SK-N-SH treated with all-trans-retinoic acid at 6 μM for 48 hours (cell line): ENCODE measurements at regions not wholly inside any gene's neighbourhood (a gene's known extent, or its start where the extent isn't known, plus 50 kb on each side); places are given as distances from the start of the nearest gene placed in this dataset.

Source experiments
- ATAC-seq: fragments of 200-7000 bp; cut with Tn5 transposase; 3 replicates; pipeline ENCODE4 v1.9.1; 2020; ENCODE audit warnings: mild to moderate bottlenecking, moderate library complexity
- ARNTL ChIP-seq: fragments of 450-650 bp; formaldehyde crosslinking; IDR thresholded peaks from 2 replicates; pipeline ENCODE4 v1.5.0; 2020; ENCODE audit warnings: low read depth, mild to moderate bottlenecking, moderate library complexity, borderline replicate concordance
- BACH2 ChIP-seq: fragments of 250-450 bp; sonication (Bioruptor Pico); IDR thresholded peaks from 2 replicates; pipeline ENCODE4 v1.9.0; 2021; ENCODE audit warnings: mild to moderate bottlenecking, borderline replicate concordance
- CSDC2 ChIP-seq: fragments of 250-450 bp; sonication (Bioruptor Pico); IDR thresholded peaks from 2 replicates; pipeline ENCODE4 v1.5.0; 2020; ENCODE audit warnings: mild to moderate bottlenecking, moderate library complexity
- ESRRG ChIP-seq: fragments of 250-450 bp; sonication (Bioruptor Pico); IDR thresholded peaks from 2 replicates; pipeline ENCODE4 v1.6.1; 2021; ENCODE audit warnings: mild to moderate bottlenecking
- GLIS3 ChIP-seq: fragments of 250-450 bp; sonication (Bioruptor Pico); IDR thresholded peaks from 2 replicates; pipeline ENCODE4 v1.5.0; 2020; ENCODE audit warnings: mild to moderate bottlenecking, moderate library complexity
- ISL1 ChIP-seq: fragments of 250-450 bp; sonication (Bioruptor Pico); IDR thresholded peaks from 2 replicates; pipeline ENCODE4 v2.1.2; 2022; ENCODE audit warnings: mild to moderate bottlenecking, moderate library complexity
- OSR1 ChIP-seq: fragments of 250-450 bp; sonication (Bioruptor Pico); IDR thresholded peaks from 2 replicates; pipeline ENCODE4 v1.8.0; 2022; ENCODE audit warnings: moderate library complexity, mild to moderate bottlenecking, inconsistent platforms
- RARB ChIP-seq: fragments of 250-450 bp; sonication (Bioruptor Pico); IDR thresholded peaks from 2 replicates; pipeline ENCODE4 v1.8.0; 2021; ENCODE audit warnings: mild to moderate bottlenecking, moderate library complexity
- SNAI2 ChIP-seq: fragments of 250-450 bp; sonication (Bioruptor Pico); IDR thresholded peaks from 2 replicates; pipeline ENCODE4 v1.5.0; 2020; ENCODE audit warnings: mild to moderate bottlenecking, moderate library complexity
- TCF4 ChIP-seq: fragments of 250-450 bp; sonication (Bioruptor Pico); IDR thresholded peaks from 2 replicates; pipeline ENCODE4 v1.8.0; 2021; ENCODE audit warnings: mild to moderate bottlenecking, moderate library complexity, borderline replicate concordance
- TOX ChIP-seq: fragments of 250-450 bp; sonication (Bioruptor Pico); IDR thresholded peaks from 2 replicates; pipeline ENCODE4 v1.8.0; 2021; ENCODE audit warnings: mild to moderate bottlenecking, moderate library complexity, borderline replicate concordance
- ZC3H10 ChIP-seq: fragments of 250-450 bp; sonication (Bioruptor Pico); IDR thresholded peaks from 2 replicates; pipeline ENCODE4 v1.5.1; 2021; ENCODE audit warnings: mild to moderate bottlenecking, moderate library complexity
- ZFP3 ChIP-seq: fragments of 250-450 bp; sonication (Bioruptor Pico); IDR thresholded peaks from 2 replicates; pipeline ENCODE4 v1.5.0; 2020; ENCODE audit warnings: mild to moderate bottlenecking, moderate library complexity
- ZFP30 ChIP-seq: fragments of 450-650 bp; formaldehyde crosslinking; IDR thresholded peaks from 2 replicates; pipeline ENCODE4 v1.5.0; 2022; ENCODE audit warnings: mild to moderate bottlenecking, moderate library complexity
- ZNF70 ChIP-seq: fragments of 450-650 bp; formaldehyde crosslinking; IDR thresholded peaks from 2 replicates; pipeline ENCODE4 v1.5.0; 2020; ENCODE audit warnings: mild to moderate bottlenecking, moderate library complexity
- ZNF8 ChIP-seq: fragments of 450-650 bp; formaldehyde crosslinking; IDR thresholded peaks from 2 replicates; pipeline ENCODE4 v1.5.0; 2020; ENCODE audit warnings: mild to moderate bottlenecking, moderate library complexity
- TF ChIP-seq, protein P1 (sequence below): fragments of 250-450 bp; sonication (Bioruptor Pico); IDR thresholded peaks from 2 replicates; pipeline ENCODE4 v1.8.0; 2020; ENCODE audit warnings: mild to moderate bottlenecking, moderate library complexity, borderline replicate concordance
- TF ChIP-seq, protein P2 (sequence below): fragments of 250-450 bp; sonication (Bioruptor Pico); IDR thresholded peaks from 2 replicates; pipeline ENCODE4 v1.8.0; 2021; ENCODE audit warnings: low read depth, mild to moderate bottlenecking, moderate library complexity, borderline replicate concordance
- TF ChIP-seq, protein P3 (sequence below): fragments of 250-450 bp; sonication (Bioruptor Pico); IDR thresholded peaks from 2 replicates; pipeline ENCODE4 v1.5.0; 2020; ENCODE audit warnings: mild to moderate bottlenecking, moderate library complexity
- TF ChIP-seq, protein P4 (sequence below): fragments of 250-450 bp; sonication (Bioruptor Pico); IDR thresholded peaks from 2 replicates; pipeline ENCODE4 v1.5.1; 2020; ENCODE audit warnings: low read depth, mild to moderate bottlenecking, moderate library complexity
- TF ChIP-seq, protein P5 (sequence below): fragments of 250-450 bp; sonication (Bioruptor Pico); IDR thresholded peaks from 2 replicates; pipeline ENCODE4 v1.5.1; 2021; ENCODE audit warnings: mild to moderate bottlenecking, moderate library complexity

DNA sequence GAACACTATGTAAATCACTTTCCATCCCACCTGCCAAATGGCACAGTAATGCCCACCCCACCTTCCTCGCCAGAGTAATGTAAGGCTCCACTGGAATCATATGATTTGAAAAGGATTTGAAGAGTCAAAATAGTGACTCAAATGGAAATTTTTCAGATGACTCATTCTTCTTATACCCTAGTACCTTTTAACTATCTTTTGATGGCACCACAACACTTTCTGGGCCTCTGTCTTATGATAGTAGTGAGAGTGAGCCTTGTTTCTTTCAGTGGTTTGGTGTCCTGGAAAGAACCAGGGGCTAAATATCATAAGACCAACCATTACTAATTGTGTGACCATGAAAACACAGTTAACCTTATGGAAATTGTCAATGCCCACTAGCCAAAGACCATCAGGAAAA, 235.4 kb upstream of the SLC14A2 start:
- no peak for ATAC-seq
- TF ChIP-seq CSDC2 (CRISPR knock-in tag) (no peak), ZNF8 (CRISPR knock-in tag) (no peak), TOX (CRISPR knock-in tag) (no peak), ZNF70 (CRISPR knock-in tag) (no peak), SNAI2 (CRISPR knock-in tag) (no peak), GLIS3 (CRISPR knock-in tag) (no peak), ESRRG (CRISPR knock-in tag) (no peak), ISL1 (CRISPR knock-in tag) (no peak), BACH2 (no peak), ZFP30 (CRISPR knock-in tag) (no peak)
- TF ChIP-seq, protein P1, sequence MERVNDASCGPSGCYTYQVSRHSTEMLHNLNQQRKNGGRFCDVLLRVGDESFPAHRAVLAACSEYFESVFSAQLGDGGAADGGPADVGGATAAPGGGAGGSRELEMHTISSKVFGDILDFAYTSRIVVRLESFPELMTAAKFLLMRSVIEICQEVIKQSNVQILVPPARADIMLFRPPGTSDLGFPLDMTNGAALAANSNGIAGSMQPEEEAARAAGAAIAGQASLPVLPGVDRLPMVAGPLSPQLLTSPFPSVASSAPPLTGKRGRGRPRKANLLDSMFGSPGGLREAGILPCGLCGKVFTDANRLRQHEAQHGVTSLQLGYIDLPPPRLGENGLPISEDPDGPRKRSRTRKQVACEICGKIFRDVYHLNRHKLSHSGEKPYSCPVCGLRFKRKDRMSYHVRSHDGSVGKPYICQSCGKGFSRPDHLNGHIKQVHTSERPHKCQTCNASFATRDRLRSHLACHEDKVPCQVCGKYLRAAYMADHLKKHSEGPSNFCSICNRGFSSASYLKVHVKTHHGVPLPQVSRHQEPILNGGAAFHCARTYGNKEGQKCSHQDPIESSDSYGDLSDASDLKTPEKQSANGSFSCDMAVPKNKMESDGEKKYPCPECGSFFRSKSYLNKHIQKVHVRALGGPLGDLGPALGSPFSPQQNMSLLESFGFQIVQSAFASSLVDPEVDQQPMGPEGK (CRISPR knock-in tag), result no peak
- TF ChIP-seq, protein P2, sequence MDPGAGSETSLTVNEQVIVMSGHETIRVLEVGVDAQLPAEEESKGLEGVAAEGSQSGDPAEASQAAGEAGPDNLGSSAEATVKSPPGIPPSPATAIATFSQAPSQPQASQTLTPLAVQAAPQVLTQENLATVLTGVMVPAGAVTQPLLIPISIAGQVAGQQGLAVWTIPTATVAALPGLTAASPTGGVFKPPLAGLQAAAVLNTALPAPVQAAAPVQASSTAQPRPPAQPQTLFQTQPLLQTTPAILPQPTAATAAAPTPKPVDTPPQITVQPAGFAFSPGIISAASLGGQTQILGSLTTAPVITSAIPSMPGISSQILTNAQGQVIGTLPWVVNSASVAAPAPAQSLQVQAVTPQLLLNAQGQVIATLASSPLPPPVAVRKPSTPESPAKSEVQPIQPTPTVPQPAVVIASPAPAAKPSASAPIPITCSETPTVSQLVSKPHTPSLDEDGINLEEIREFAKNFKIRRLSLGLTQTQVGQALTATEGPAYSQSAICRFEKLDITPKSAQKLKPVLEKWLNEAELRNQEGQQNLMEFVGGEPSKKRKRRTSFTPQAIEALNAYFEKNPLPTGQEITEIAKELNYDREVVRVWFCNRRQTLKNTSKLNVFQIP (CRISPR knock-in tag), result no peak
- TF ChIP-seq, all 23 proteins: peak for 0

DNA sequence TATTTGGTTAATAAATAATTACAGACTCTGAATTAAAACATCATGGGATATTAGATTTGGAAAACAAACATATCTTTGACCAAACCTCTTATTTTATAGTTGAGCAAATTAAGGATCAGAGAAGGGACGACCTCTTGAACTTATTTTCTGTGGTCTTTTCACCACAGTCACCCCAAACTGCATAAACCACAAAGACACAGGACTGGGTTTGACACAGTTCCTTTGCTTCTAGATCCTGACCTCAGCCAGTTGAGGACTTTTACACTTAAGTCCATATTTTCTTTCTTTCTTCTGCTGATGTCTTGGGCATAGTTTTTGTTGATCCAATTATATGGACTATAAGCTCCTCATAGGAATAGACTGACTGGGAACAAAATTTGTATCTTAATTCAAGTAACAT, 234.0 kb upstream of the SLC14A2 start:
- no peak for ATAC-seq
- no peak for TF ChIP-seq ZFP30 (CRISPR knock-in tag)
- TF ChIP-seq, protein P3, sequence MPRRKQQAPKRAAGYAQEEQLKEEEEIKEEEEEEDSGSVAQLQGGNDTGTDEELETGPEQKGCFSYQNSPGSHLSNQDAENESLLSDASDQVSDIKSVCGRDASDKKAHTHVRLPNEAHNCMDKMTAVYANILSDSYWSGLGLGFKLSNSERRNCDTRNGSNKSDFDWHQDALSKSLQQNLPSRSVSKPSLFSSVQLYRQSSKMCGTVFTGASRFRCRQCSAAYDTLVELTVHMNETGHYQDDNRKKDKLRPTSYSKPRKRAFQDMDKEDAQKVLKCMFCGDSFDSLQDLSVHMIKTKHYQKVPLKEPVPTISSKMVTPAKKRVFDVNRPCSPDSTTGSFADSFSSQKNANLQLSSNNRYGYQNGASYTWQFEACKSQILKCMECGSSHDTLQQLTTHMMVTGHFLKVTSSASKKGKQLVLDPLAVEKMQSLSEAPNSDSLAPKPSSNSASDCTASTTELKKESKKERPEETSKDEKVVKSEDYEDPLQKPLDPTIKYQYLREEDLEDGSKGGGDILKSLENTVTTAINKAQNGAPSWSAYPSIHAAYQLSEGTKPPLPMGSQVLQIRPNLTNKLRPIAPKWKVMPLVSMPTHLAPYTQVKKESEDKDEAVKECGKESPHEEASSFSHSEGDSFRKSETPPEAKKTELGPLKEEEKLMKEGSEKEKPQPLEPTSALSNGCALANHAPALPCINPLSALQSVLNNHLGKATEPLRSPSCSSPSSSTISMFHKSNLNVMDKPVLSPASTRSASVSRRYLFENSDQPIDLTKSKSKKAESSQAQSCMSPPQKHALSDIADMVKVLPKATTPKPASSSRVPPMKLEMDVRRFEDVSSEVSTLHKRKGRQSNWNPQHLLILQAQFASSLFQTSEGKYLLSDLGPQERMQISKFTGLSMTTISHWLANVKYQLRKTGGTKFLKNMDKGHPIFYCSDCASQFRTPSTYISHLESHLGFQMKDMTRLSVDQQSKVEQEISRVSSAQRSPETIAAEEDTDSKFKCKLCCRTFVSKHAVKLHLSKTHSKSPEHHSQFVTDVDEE (CRISPR knock-in tag), result no peak
- TF ChIP-seq ZC3H10 (CRISPR knock-in tag), result no peak
- TF ChIP-seq, protein P4, sequence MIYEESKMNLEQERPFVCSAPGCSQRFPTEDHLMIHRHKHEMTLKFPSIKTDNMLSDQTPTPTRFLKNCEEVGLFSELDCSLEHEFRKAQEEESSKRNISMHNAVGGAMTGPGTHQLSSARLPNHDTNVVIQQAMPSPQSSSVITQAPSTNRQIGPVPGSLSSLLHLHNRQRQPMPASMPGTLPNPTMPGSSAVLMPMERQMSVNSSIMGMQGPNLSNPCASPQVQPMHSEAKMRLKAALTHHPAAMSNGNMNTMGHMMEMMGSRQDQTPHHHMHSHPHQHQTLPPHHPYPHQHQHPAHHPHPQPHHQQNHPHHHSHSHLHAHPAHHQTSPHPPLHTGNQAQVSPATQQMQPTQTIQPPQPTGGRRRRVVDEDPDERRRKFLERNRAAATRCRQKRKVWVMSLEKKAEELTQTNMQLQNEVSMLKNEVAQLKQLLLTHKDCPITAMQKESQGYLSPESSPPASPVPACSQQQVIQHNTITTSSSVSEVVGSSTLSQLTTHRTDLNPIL (CRISPR knock-in tag), result no peak
- TF ChIP-seq ISL1 (CRISPR knock-in tag), result no peak
- TF ChIP-seq SNAI2 (CRISPR knock-in tag), result no peak
- TF ChIP-seq TCF4 (CRISPR knock-in tag), result no peak
- no peak for TF ChIP-seq ZFP3 (CRISPR knock-in tag)
- TF ChIP-seq, protein P2 (CRISPR knock-in tag), result no peak
- no peak for TF ChIP-seq RARB (CRISPR knock-in tag)
- no peak for TF ChIP-seq CSDC2 (CRISPR knock-in tag)
- TF ChIP-seq ZNF70 (CRISPR knock-in tag), result no peak
- no peak for TF ChIP-seq OSR1 (CRISPR knock-in tag)
- no peak for TF ChIP-seq TOX (CRISPR knock-in tag)
- TF ChIP-seq, protein P5, sequence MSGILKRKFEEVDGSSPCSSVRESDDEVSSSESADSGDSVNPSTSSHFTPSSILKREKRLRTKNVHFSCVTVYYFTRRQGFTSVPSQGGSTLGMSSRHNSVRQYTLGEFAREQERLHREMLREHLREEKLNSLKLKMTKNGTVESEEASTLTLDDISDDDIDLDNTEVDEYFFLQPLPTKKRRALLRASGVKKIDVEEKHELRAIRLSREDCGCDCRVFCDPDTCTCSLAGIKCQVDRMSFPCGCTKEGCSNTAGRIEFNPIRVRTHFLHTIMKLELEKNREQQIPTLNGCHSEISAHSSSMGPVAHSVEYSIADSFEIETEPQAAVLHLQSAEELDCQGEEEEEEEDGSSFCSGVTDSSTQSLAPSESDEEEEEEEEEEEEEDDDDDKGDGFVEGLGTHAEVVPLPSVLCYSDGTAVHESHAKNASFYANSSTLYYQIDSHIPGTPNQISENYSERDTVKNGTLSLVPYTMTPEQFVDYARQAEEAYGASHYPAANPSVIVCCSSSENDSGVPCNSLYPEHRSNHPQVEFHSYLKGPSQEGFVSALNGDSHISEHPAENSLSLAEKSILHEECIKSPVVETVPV (CRISPR knock-in tag), result no peak
- no peak for TF ChIP-seq ZNF8 (CRISPR knock-in tag)
- no peak for TF ChIP-seq ARNTL (CRISPR knock-in tag)
- TF ChIP-seq GLIS3 (CRISPR knock-in tag), result no peak
- TF ChIP-seq, all 23 proteins: peak for 0
